ENCODE measurements at regions not wholly inside any gene's neighbourhood (a gene's known extent, or its start where the extent isn't known, plus 50 kb on each side); places are given as distances from the start of the nearest gene placed in this dataset.

DNA sequence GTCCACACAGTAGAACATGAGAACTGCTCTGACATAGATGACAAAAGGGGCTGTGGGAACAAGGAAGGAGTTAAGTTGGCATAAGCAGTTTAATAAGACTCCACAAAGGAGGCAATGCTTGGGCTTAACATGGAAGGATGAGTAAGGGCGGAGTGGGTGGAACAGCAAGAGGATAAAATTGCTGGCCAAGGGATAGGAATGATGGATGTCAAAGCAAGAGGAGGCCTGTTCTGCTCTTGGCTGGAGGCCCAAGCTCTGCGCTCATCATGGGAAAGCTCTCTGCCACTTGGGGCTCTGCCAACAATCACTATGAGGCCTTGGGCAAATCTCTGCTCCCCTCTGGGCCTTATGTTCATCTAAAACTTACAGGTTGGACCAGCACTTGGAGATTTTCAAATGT lies 98.3 kb upstream of the CAMK1G start:
- Histone ChIP-seq H3K4me3 (no peak overlapping the region), H3K27me3 (no peaks in the 10 kb centered on the region), H3K4me1 (no peaks in the 10 kb centered on the region), H3K36me3 (no peaks in the 10 kb centered on the region), H3K27ac (no peak overlapping the region), H3K9me3 (no peaks in the 10 kb centered on the region)
- intact Hi-C loops (cut with DNase I; ENCODE audit: low total_unique reads) (no loop called here), in situ Hi-C loops (cut with MboI; ENCODE audit: low pct_ligation_motif_present in 1 of 4, low pct_unique_long_range_greater_than_20kb in 1 of 4, low sequenced_read_pairs in 3 of 4) (no loop called here)
- WGBS, 2 donors (ENCODE audit: low coverage in 1 of 2): 78% methylated on average over 2 of the region's 2 CpGs; no CpG with 5 or more reads in 1 of the 2 donors
- no peak for TF ChIP-seq POLR2A (IDR thresholded peaks at IDR 0.05)
- DNase-seq: no peak

DNA sequence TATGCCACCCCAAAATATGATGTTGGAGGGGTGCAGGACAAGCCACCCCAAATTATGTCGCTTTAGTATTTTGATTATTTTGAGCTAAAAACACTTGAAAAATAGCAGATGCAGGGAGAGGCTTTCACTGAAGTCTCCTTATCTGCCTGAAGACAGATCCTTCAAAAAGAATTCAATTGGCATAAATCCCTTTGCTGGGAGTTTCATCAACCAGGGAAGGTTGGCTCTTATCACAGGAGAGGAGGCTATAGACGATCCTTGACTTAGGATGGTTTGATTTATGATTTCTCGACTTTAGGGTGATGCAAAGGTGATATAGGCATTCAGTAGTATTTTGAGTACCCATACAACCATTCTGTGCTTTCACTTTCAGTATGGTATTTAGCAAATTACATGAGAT lies 97.8 kb upstream of the CAMK1G start:
- no peak overlapping the region for H3K27ac ChIP-seq
- in situ Hi-C loops (cut with MboI; ENCODE audit: low pct_ligation_motif_present in 1 of 4, low pct_unique_long_range_greater_than_20kb in 1 of 4, low sequenced_read_pairs in 3 of 4) (no loop called here), intact Hi-C loops (cut with DNase I; ENCODE audit: low total_unique reads) (no loop called here)
- H3K4me3 ChIP-seq: no peak overlapping the region
- DNase-seq: no peak
- no peaks in the 10 kb centered on the region for H3K4me1 ChIP-seq
- TF ChIP-seq POLR2A (IDR thresholded peaks at IDR 0.05) (no peak), EP300 (IDR thresholded peaks at IDR 0.05; ENCODE audit: low read depth) (no peak)
- TF ChIP-seq, protein P1, sequence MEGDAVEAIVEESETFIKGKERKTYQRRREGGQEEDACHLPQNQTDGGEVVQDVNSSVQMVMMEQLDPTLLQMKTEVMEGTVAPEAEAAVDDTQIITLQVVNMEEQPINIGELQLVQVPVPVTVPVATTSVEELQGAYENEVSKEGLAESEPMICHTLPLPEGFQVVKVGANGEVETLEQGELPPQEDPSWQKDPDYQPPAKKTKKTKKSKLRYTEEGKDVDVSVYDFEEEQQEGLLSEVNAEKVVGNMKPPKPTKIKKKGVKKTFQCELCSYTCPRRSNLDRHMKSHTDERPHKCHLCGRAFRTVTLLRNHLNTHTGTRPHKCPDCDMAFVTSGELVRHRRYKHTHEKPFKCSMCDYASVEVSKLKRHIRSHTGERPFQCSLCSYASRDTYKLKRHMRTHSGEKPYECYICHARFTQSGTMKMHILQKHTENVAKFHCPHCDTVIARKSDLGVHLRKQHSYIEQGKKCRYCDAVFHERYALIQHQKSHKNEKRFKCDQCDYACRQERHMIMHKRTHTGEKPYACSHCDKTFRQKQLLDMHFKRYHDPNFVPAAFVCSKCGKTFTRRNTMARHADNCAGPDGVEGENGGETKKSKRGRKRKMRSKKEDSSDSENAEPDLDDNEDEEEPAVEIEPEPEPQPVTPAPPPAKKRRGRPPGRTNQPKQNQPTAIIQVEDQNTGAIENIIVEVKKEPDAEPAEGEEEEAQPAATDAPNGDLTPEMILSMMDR (IDR thresholded peaks at IDR 0.05): no peak
- WGBS, 2 donors (ENCODE audit: low coverage in 1 of 2): 67 to 80% methylated on average over 1 to 3 of the region's 3 CpGs
- no peaks in the 10 kb centered on the region for H3K27me3 ChIP-seq
- no peaks in the 10 kb centered on the region for H3K36me3 ChIP-seq
- H3K9me3 ChIP-seq: no peaks in the 10 kb centered on the region

DNA sequence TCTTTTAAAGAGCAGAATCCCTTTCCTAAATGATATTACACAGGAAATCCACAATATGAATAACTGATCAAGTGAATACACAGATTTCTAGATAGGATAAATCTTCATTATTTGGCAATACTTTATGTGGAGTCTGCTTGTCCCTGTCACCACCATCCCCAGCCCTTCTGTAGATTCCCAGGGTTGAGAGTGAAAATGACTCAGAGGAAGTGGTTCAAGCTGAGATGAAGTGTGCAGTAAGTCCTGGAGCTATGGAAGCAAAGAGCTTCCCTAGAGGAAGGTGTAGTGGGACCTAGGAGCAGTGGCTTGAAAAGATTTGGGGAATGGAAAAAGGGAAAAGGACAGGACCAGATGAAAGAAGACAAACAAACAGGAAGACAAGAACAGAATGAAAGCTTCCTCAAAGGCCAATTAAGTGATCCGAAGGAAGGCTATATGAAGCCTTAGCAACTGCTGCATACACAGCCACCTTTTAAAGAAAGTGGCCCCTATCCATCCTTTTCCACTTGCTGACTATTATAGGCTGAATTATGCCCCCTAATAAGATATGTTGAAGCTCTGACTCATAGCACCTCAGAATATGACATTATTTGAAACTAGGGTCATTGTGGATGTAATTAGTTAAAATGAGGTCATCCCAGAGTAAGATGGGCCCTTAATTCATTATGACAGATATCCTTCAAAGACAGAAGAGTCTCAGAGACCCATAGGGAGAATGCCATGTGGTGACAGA lies 96.5 kb upstream of the CAMK1G start:
- no peak for DNase-seq
- Histone ChIP-seq H3K27ac (no peak overlapping the region), H3K9me3 (no peaks in the 10 kb centered on the region), H3K4me3 (no peak overlapping the region), H3K36me3 (no peaks in the 10 kb centered on the region), H3K4me1 (no peaks in the 10 kb centered on the region), H3K27me3 (no peaks in the 10 kb centered on the region)
- TF ChIP-seq POLR2A (IDR thresholded peaks at IDR 0.05) (no peak), EP300 (IDR thresholded peaks at IDR 0.05; ENCODE audit: low read depth) (no peak), POLR2AphosphoS5 (IDR thresholded peaks at IDR 0.05) (no peak)
- TF ChIP-seq, protein P1 (IDR thresholded peaks at IDR 0.05): no peak
- 79 to 86% methylated on average over 1 of the region's 1 CpG for WGBS, 2 donors (ENCODE audit: low coverage in 1 of 2)
- in situ Hi-C loops (cut with MboI; ENCODE audit: low pct_ligation_motif_present in 1 of 4, low pct_unique_long_range_greater_than_20kb in 1 of 4, low sequenced_read_pairs in 3 of 4): no loop called here
- intact Hi-C loops (cut with DNase I; ENCODE audit: low total_unique reads): no loop called here

DNA sequence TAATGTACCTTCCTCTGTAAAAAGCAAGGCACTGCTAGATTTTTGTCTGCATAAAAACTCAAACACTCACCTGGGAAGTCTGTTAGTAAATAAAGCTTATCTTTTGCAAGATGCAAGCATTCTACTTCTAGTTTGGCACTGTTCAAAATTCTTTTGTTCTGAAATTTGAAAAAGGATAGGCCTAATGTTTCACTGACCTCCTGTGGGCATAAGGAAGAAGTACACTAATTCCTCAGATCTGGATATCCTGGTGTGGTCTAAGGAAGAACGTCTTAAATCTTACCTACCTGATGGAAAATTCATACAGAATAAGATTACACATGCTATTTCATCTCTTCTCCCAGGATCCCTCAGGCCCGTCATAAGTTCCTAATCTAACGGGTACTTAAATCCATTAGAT lies 93.5 kb upstream of the CAMK1G start:
- no peaks in the 10 kb centered on the region for H3K27me3 ChIP-seq
- no peak overlapping the region for H3K27ac ChIP-seq
- no peaks in the 10 kb centered on the region for H3K4me1 ChIP-seq
- TF ChIP-seq POLR2AphosphoS5 (IDR thresholded peaks at IDR 0.05) (no peak), EP300 (IDR thresholded peaks at IDR 0.05; ENCODE audit: low read depth) (no peak), POLR2A (IDR thresholded peaks at IDR 0.05) (no peak)
- TF ChIP-seq, protein P1 (IDR thresholded peaks at IDR 0.05): no peak
- no peak for DNase-seq
- no peaks in the 10 kb centered on the region for H3K36me3 ChIP-seq
- in situ Hi-C loops (cut with MboI; ENCODE audit: low pct_ligation_motif_present in 1 of 4, low pct_unique_long_range_greater_than_20kb in 1 of 4, low sequenced_read_pairs in 3 of 4): no loop called here
- no peak overlapping the region for H3K4me3 ChIP-seq
- 63 to 80% methylated on average over 2 to 3 of the region's 3 CpGs for WGBS, 2 donors (ENCODE audit: low coverage in 1 of 2)
- intact Hi-C loops (cut with DNase I; ENCODE audit: low total_unique reads): no loop called here
- H3K9me3 ChIP-seq: no peaks in the 10 kb centered on the region

DNA sequence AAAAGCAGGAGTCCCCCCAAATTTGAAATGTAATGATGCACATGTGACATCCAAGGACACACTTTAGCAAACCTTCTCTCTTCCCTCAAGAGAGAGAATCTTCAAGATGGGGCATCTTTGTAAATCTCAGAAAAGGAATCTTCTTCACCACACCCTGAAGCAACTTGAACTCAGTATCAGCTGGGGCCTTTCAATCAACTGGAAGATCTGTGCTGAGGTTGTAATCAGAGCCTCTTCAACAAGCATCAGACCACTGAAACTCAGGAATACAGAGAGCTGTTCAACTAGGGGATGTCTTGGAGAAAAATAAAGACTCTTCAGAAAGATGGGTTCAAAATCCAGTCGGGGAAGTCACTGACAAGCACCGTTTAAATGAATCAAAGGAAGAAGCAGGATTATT lies 92.5 kb upstream of the CAMK1G start:
- no peak for DNase-seq
- no peaks in the 10 kb centered on the region for H3K4me1 ChIP-seq
- H3K27me3 ChIP-seq: no peaks in the 10 kb centered on the region
- TF ChIP-seq, protein P1 (IDR thresholded peaks at IDR 0.05): no peak
- TF ChIP-seq POLR2AphosphoS5 (IDR thresholded peaks at IDR 0.05): no peak
- no peak for TF ChIP-seq POLR2A (IDR thresholded peaks at IDR 0.05)
- no peak for TF ChIP-seq EP300 (IDR thresholded peaks at IDR 0.05; ENCODE audit: low read depth)
- H3K4me3 ChIP-seq: no peak overlapping the region
- no peaks in the 10 kb centered on the region for H3K36me3 ChIP-seq
- in situ Hi-C loops (cut with MboI; ENCODE audit: low pct_ligation_motif_present in 1 of 4, low pct_unique_long_range_greater_than_20kb in 1 of 4, low sequenced_read_pairs in 3 of 4) (no loop called here), intact Hi-C loops (cut with DNase I; ENCODE audit: low total_unique reads) (no loop called here)
- WGBS, 2 donors (ENCODE audit: low coverage in 1 of 2): 85 to 93% methylated on average over 2 of the region's 2 CpGs
- no peak overlapping the region for H3K27ac ChIP-seq
- no peaks in the 10 kb centered on the region for H3K9me3 ChIP-seq
